ENCODE measurements at regions not wholly inside any gene's neighbourhood (a gene's known extent, or its start where the extent isn't known, plus 50 kb on each side); places are given as distances from the start of the nearest gene placed in this dataset.

DNA sequence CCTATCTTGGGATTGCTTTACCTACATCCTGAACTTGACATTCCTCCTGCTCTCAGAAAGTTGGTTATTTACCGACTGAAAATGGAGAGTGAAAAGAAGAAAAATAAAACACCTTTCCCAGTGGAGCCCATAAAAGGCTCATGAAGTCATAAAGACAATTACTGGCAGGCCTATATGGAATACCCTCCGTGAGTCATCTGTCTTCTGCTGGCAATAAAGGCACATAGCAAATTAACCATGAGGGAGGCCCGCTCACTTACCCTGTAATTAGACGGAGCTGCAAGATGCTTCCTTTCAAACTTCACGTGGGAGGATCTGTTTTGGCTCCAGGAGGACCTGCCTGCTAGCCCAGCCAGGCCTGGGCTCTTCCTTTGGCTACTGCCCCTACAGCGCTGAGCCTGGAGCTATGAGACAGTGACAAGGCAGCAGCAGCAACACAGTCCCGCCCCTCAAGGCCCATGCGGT, 540.4 kb downstream of the BUD13 start:
- no peak for TF ChIP-seq ZNF274 (IDR thresholded peaks at IDR 0.05; ENCODE audit: low read depth, low read length)

DNA sequence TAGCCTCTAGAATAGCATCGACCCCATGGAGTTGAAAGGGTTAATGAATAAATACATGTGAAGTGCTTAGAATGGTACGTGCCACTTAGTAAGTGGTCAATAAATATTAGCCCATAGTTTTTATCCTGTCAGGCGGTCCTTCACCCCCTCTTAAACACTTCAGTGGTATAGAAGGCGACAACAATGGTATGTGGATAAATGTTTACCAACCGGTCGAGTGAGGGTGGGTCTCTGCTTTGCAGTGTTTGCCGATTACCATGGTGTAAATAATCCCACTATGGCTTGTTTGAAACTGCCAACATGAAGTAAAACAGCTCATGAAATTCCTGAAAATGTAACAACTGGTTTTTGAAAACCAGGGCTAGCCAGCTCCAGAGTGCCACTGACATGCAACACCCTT, 541.2 kb downstream of the BUD13 start:
- TF ChIP-seq ZNF274 (IDR thresholded peaks at IDR 0.05; ENCODE audit: low read depth, low read length), result no peak
- H3K4me3 ChIP-seq (ENCODE audit: low read length), result no peak overlapping the region

More for the DNA sequence above, 540.4 kb downstream of the BUD13 start:
- H3K4me3 ChIP-seq (ENCODE audit: low read length), result no peak overlapping the region

DNA sequence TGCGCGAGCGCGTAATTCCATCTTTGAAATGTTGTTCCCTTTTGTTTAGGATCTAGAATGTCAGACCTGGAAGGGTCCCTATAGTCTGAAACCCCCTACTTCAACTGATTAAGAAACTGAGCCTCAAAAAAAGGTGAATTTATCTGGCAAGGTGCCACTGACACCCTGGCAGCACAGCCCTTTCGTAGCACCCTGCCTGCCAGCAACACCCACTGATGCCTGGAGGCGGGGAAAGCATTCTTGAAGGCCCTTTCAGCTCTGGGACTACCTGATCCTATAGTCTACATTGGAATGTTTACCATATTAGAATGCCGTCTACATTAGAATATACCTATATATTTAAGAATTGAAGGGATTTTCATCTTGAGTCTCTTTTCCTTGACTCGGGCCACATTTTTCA, 542.3 kb downstream of the BUD13 start:
- no peak overlapping the region for H3K4me3 ChIP-seq (ENCODE audit: low read length)
- TF ChIP-seq ZNF274 (IDR thresholded peaks at IDR 0.05; ENCODE audit: low read depth, low read length), result no peak

DNA sequence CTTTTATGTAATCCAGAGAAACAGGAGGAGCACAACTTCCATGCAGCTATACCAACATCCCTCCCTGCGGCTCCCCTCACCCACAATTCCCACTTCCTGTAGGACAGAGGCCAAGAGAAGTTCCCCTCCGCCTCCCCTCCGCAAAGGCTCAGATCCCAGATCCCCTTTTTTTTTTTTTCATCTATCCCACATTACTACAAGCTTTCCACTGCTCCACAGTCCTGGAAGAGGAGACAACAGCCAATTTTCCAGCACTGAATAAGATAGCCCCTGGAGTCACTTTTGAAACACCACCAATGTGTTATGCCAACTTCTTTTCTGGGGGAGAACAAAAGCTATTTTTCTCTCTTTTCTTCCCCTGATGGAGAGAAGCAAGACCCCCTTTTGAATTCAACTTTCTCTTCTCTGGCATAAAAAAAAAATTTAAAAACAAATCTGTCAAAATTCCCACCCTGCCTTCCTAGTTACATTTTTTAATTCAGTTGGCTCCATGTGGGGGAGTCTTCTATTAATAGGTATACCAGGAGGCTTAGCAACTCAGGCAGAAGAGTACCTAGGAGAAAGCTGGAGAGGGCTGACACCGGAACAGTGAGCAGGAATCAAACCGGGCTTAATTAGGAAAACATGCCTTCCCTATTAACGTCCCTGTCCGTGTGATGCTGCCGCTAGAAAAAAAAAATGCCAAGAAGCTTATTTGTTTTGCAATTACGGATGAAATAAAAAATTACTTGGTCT, 543.4 kb downstream of the BUD13 start:
- no peak for TF ChIP-seq ZNF274 (IDR thresholded peaks at IDR 0.05; ENCODE audit: low read depth, low read length)
- no peak overlapping the region for H3K4me3 ChIP-seq (ENCODE audit: low read length)

DNA sequence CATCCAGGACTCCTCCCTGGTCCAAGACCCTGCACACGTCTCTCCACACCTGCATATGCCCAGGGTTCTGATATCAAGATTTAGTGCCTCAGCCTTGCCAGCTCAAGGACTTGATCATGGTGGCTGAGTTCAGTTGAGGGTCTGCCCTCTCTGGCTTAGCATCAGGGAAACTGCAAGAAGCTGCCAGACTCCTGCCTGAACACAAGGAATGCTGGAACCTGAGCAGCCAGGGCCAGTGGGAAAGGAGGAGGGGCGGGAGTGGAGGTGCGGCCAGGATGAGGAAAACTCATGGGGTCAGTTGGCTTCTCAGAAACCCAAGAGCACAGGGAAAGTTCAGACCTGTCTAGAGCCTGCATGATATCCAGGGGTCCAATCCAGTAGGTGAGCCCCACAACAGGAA, 546.1 kb downstream of the BUD13 start:
- no peak for TF ChIP-seq ZNF274 (IDR thresholded peaks at IDR 0.05; ENCODE audit: low read depth, low read length)

DNA sequence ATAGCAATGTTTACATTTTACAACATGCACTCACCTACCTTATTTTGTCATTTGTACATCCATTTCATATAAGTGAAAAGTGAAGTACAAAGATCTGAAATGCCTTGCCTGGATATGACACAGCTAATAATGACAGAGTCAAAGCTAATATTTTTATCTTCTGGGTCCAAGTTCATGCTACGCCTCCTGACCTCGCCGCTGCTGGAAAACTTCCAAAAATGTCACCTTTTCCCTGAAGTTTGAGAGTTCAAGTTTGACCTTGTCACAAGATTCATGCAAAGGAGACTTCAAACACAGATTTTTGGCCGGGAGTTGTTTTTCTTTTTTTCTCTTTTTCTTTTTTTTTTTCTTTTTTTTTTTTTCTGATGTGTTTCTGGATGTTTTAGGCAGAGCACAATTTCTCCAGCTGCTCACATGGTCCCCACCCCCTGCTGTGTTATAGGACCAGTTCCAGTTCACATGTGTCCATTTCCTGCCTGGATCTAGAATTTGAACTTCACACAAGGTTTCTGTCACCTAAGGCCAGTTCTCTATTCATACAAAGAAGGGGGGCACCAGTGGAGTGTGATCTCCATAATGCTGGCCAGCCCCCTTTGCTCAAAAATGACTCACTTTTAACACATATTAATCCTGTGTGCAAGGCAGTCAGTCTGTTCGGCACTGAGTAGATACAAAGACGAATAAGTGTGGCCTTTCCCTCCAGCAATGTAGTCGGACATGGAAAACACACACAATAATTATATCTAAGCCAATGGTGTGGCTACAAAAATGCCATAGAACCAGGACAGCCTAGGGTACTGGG, 546.8 kb downstream of the BUD13 start:
- no peak for TF ChIP-seq ZNF274 (IDR thresholded peaks at IDR 0.05; ENCODE audit: low read depth, low read length)
- H3K4me3 ChIP-seq (ENCODE audit: low read length), result no peak overlapping the region

More for the DNA sequence above, 546.1 kb downstream of the BUD13 start:
- H3K4me3 ChIP-seq (ENCODE audit: low read length), result no peak overlapping the region

DNA sequence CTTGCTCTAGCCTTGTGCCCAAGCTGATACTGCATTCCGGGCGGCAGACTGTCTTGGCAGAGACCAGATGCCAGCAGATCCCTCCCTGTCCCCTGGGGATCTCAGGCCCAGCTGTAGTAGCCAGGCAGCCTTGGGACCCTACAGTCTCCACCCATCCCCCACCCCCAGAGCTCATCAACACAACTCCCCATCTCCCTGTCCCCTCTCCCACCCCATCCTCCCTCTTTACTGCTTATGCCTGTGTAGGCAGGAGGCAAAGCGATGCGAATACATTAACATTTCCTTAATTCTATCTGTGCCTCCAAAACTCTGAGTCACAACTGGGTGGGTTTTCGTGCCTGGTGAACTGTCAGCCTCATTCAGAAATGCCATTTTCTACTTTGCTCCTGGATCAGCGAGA, 547.6 kb downstream of the BUD13 start:
- no peak overlapping the region for H3K4me3 ChIP-seq (ENCODE audit: low read length)
- TF ChIP-seq ZNF274 (IDR thresholded peaks at IDR 0.05; ENCODE audit: low read depth, low read length), result no peak

DNA sequence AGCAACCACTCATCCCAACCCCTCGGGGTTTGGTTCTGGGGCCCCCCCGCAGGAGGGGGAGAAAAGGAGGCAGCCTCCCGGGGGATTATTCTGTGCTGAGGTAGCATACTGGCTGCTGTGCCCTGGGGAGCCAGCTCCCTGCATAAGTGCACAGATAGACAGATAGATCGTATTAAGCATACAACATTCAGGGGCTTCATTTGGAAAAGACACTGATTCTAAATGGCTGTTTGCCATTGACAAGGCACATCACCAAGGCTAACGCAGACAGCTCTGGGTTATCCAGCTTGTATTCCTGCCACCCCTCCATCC, 547.9 kb downstream of the BUD13 start:
- TF ChIP-seq ZNF274 (IDR thresholded peaks at IDR 0.05; ENCODE audit: low read depth, low read length), result no peak
- H3K4me3 ChIP-seq (ENCODE audit: low read length), result no peak overlapping the region

DNA sequence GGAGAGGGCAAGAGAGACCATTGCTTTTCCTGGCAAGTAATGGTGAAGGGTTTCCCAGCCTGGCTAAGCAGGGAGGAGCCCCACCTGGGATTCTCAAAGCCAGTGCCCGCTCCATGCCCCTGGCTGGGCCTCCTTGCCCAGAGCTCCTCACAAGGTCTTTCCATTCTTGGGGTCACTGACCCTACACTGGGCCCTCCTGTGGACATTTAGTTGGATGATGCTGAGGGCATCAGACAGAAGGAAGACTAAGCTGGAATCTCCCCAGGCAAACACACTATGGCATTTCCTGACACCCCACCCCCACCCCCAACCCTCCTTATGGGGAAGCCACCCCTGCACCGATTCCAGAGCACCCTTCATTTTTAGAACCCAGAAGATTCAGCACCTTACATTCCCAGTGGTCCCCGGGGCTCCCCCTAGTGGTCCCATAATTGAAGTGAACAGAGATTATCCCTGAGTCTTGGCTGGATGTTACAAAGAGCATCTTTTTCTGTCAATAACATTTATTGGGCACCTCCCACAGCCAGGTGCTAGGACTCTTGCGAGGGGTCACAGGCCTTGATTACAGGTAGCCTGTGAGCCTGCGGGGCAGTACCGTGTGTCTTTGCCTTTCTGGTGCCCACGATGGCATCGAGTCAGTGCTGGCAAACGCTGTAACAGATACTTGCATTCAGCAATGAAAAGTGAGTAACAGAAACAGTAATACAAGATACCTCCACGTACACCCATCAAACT, 548.5 kb downstream of the BUD13 start:
- no peak for TF ChIP-seq ZNF274 (IDR thresholded peaks at IDR 0.05; ENCODE audit: low read depth, low read length)
- H3K4me3 ChIP-seq (ENCODE audit: low read length), result no peak overlapping the region

DNA sequence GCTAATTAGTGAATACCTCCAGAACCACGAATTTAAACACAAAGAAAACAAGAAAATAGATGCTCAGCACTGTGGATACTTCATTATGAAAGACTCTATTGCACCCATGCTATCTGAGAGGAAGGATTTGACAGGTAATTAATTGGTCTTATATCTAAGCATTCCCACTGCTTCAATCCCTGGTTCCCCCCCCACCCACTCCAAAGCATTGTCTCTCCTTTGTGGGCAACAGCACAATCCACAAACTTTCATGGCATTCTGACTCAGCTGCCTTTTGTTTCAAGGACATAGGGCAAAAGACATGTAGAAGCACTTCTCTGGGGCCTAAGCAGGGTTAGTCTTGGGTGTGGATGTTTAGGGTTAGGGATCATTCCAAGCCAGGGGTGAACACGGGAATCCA, 551.4 kb downstream of the BUD13 start:
- TF ChIP-seq ZNF274 (IDR thresholded peaks at IDR 0.05; ENCODE audit: low read depth, low read length), result no peak
- no peak overlapping the region for H3K4me3 ChIP-seq (ENCODE audit: low read length)

DNA sequence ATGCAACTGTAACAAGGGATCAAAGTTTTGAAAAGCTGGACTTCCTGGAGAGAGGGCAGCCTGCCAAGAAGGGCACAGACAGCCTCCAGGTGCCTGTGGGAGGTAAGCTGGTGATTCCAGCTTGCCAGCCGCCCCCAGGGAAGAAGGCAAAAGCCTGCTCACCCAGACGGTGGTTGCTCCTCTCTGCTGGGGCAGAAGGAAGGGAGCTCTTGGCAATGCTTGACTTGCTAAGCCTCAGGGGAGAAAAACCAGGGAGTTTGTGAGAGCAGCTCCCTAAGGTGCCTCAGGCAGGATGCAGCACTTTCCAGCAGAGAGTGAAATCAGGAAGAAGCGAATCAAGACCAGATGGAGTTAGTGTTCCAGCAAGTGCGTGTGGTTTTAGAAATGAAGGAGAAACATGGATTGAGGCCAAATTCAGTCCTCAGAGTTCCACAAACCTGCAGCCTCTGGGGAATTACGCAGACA, 553.6 kb downstream of the BUD13 start:
- TF ChIP-seq ZNF274 (IDR thresholded peaks at IDR 0.05; ENCODE audit: low read depth, low read length), result no peak
- H3K4me3 ChIP-seq (ENCODE audit: low read length), result no peak overlapping the region

DNA sequence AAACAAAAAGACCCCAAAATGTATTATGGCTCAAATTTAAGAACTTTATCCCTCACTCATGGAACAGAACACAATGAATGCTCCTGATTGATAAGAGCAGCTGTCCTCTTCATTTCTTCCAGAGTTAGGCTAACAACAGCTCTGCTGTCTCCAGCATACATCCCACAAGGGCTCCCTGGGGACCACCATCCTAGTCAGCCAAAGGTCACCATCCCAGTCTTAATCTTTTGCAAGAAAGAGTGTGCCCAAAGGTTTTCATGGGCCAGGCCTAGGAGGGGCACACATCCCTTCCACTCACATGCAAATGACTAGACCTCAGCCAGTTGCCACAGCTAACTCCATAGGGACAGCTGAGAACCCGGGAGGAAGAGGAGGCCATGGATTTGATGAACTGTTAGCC, 555.3 kb downstream of the BUD13 start:
- no peak for TF ChIP-seq ZNF274 (IDR thresholded peaks at IDR 0.05; ENCODE audit: low read depth, low read length)
- H3K4me3 ChIP-seq (ENCODE audit: low read length), result no peak overlapping the region

DNA sequence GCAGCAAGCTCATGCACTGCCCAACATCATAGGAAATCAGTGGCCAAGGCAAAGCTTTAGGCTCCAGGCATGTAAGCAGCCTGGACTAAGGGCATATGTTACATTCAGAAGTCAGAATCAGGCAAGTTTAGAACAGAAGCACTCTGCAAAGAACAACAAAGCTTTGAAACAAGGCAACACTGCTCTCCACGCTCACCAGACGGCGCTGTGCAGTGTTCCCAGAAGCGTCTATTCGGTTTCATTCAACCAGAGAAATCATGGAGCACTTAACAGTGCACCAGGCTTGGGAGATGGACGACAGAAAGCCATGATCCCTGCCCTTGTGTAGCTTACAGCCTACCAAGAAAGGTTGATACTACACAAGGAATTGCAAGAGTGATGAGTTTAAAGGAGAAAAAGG, 555.8 kb downstream of the BUD13 start:
- TF ChIP-seq ZNF274 (IDR thresholded peaks at IDR 0.05; ENCODE audit: low read depth, low read length), result no peak
- H3K4me3 ChIP-seq (ENCODE audit: low read length), result no peak overlapping the region

DNA sequence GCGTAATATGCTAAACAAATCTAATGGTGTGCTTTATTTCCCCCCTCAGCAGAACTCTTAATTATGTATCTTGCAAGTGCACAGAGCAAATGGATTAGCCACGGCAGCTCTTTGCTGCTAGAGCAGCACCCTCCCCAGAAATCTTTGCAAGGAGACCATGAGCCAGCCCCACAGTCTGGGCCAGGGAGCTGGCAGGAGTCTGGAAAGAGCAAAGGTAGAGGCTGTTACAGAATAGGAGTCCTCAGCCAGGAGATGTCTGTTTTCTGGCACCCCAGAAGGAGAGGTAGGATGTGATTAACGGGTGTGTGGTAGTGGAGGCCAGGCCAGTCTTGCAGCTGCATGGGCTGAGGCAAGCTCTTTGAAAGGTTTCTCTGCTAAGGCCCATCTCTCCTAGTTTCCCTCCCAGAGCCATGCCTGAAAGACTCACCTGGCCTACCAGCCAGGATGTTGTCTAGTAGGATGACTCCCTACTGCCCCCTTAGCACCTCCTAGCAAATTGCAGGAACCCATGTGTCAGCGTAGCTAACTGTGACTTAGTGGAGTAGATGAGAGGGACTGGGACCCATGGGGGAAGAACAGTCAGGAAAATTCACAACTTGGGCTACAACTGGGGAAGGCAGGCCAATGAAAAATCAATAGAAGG, 557.2 kb downstream of the BUD13 start:
- no peak overlapping the region for H3K4me3 ChIP-seq (ENCODE audit: low read length)

More for the DNA sequence above, 557.2 kb downstream of the BUD13 start:
- no peak for TF ChIP-seq ZNF274 (IDR thresholded peaks at IDR 0.05; ENCODE audit: low read depth, low read length)

All from GM08714 (cell line).